CD4-positive, alpha-beta T cell treated with Interleukin-15 for 1 hour (primary cell): ENCODE measurements at regions not wholly inside any gene's neighbourhood (a gene's known extent, or its start where the extent isn't known, plus 50 kb on each side); places are given as distances from the start of the nearest gene placed in this dataset.

ENCODE experiments used
- DNase-seq: peaks from one replicate; pipeline ENCODE4 v3.0.0-alpha.2; 2020

DNA sequence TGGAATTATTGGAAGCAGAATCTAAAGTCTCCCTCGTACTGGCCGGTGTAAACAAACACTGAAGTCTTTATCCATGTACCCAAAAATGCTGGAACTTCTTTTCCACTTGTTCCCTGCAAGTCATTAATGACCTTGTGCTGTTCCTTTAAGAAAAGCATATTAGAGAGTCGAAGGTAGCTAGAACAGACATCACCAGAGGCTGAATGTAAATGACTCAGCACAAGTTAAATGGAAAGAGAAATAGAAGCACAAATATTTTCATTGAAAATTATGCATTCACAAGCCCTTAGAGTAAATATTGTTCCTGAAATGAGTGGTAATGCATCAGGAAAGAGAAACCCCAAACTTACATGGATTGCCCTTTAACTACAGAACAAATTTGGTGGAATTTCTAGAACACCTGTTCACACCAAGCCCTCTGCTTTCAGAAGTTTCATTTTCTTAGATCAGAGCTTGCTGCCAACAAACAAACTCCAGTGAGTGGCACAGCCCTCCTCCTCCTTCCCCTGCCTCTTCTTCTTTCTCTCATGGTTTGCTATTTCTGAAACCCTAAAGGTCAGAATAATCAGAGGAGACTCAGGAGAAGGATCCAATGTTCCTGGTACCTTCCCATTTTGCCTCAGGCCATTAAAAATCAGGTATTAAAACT lies 264.3 kb downstream of the TXNL1 start:
- DNase-seq, result no peak

- DNase-seq, result no peak
Observed at GRCh38 chr18:56373601-56374000, 264.8 kb downstream of the TXNL1 start.

DNA sequence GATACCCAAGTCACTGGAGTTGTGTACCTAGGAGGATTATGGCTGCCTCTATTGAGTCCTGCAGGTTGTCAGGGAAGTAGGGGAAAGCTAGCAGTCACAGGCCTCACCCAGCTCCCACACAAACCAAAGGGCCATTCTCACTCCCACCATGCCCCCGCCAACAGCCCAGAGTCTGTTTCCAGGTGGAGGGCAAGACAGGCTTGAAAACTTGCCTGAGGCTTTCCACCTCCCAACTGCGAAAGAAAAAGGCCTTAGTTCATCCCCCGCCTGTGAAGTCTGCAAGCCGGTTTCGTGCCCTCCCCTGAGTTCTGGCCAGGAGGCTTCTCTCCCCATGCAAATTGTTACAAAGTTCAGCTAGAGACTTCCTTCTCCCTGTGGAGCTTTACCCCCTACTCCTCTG lies 270.3 kb downstream of the TXNL1 start:
- DNase-seq, result no peak

DNA sequence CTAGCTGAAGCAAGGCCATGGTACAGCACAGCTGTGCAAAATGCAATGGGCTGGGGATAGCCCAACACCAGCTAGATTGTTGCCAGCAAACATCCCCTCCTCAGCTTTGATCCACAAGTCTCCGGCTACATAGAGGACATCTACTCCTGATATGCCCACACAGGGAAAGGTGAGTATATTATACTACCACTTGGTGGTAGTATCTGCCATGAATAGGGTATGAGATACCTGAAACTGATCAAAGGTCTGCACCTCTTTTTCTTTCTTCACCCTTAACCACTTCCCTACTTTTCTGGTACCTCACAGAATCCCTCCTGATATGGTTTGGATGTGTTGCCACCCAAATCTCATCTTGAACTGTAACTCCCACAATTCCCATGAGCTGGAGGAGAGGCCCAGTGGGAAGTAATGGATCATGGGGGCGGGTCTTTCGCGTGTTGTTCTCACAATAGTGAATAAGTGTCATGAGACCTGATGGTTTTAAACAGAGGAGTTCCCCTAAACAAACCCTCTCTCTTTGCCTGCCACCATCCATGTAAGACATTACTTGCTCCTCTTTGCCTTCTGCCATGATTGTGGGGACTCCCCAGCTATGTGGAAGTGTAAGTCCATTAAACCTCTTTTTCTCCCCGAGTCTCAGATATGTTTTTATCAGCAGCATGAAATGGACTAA lies 279.6 kb downstream of the TXNL1 start:
- DNase-seq, result no peak

DNA sequence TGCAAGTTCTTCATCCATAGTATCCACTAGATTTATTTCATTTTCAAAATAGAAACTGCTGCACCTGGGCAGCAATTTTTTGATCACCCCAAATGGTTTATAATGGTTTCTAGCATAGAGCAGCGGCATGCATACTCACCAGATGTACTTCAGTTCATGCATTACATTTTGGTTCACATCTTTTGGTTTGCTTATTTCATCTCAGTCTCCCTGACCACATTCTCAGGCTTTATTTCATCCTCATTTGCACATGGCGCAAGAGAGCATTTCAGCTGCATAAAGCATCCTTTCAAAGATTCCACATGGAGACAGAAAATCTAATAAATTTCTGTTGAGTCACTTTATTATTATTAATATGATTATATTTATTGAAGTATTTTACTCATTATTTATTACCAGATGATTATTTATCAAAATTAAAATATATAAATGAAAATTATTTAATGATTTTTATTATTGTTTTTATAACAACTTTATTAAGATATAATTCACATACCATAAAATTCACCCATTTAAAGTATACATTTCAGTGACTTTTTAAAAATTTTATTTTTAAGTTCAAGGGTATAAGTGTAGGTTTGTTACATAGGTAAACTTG lies 284.6 kb downstream of the TXNL1 start:
- no peak for DNase-seq

DNA sequence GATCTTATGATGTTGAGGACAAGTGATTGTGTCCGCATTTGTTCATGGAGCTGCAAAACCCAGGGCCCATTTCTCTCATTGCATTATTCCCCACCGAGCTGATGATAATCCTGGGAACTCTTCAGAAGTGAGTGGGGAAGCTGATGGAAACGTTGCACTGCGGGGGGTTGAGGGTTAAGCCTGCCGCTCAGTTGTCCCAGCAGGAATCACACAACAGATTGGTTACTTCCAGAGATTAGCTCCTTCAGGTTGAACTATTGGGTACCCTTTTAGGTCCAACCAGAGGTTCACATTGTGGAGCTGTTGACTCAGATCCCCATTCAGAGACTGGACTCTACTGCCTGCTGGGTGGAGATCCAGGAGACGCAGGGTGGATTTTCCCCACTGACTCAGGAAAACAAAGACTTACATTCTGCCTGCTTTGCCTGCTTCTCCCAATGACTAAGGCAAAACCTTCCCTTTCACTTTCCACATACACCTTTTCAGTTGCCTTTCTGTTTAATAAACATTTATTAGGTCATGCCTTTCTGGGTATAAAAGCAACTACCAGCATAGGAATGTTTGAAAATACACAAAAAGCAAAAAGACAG lies 286.4 kb downstream of the TXNL1 start:
- no peak for DNase-seq

GRCh38 chr18:56337507-56337906 lies 300.9 kb downstream of the TXNL1 start:
- DNase-seq, result no peak

DNA sequence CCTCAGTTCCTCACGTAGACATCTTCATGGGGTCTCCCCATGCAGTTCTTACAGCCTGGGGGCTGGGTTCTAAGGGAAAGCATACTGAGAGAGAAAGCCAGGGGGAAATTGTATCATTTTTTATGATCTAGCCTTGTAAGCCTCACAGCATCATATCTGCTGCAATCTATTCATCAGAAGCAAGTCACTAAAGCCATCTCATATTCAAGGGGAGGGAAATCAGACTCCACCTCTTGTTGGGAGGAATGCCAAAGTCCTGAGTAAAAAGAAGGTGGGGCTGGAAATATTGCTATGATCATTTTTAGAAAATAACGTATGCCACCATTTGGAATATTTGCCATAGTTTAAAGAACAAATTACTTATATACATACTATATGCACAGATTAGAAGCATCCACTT lies 304.6 kb downstream of the TXNL1 start:
- DNase-seq, result no peak

DNA sequence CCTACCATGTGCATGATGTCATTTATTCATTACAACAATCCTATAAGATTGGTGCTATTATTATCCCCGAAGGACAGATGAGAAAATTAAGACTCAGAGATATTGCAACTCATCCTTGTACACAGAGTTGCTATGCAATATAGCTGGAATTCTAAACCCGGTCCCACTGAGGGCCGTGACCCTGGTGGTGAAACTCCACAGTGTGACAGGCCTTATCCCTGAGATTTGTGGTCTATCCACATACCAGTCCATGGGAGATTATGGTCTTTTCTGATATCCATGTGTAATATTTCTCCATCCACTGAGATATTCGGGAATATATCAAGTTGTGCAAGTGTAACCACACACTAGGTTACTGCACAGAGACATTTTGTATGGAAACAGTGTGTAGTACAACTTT lies 305.2 kb downstream of the TXNL1 start:
- DNase-seq, result no peak

GRCh38 chr18:56332371-56332770 lies 306.0 kb downstream of the TXNL1 start:
- no peak for DNase-seq

GRCh38 chr18:56330366-56331110 lies 307.9 kb downstream of the TXNL1 start:
- DNase-seq, result no peak

GRCh38 chr18:56329536-56329935 lies 308.9 kb downstream of the TXNL1 start:
- DNase-seq, result no peak

DNA sequence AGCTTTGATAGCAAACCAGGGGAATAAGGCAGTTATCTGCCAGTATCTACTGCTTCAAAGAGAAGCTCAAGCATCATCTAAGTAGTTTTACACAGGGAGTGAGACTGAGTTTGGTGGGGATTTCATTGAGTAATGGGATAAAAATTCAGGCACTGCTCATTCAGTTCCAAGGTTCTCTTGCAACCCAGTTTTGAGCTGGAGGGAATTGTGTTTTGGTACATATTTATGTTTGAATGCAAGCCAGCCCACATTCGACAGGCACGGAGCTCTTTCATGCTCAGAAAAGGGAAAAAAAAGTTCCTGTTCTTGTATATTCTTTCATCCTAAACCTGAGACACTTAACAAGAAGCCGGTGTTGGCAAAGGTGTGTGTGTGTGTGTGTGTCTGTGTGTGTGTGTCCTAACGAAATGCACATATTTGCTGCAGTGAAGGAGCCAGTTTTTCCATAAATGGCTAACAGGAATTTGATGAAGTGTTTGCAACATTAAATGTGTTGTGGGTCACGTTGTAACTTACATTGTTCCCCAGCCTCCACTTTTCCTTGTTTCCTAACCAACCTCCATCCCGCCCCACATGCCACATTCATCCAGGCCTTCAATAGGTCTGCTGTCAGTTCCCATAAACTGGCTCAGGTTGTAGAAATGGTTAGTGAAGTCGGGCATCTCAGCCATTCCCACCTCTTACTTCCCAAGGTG lies 311.1 kb downstream of the TXNL1 start:
- no peak for DNase-seq

- no peak for DNase-seq
Observed at GRCh38 chr18:56326336-56327072, 311.9 kb downstream of the TXNL1 start.

GRCh38 chr18:56323673-56324072 lies 314.7 kb downstream of the TXNL1 start:
- no peak for DNase-seq

GRCh38 chr18:56322406-56322805 lies 316.0 kb downstream of the TXNL1 start:
- DNase-seq, result no peak

DNA sequence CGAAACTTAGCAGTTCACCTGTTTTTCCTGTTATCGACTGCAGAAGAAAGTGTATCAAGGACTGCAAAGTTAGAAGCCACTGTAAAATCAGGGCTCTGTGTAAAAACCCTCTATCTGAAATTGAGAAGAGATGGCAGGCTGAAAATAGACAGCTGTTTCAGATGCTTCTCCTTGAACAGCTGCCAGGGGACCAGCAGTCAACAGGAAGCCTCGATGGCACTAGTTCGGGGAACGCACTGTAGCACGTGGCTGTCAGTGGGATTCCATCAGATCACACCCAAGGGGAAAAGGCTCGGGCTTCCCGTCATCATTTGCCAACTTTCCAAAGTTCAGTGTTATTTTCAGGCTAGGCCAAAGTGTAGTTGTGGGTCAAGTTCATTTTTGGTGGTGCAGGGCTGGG lies 316.9 kb downstream of the TXNL1 start:
- DNase-seq, result no peak

DNA sequence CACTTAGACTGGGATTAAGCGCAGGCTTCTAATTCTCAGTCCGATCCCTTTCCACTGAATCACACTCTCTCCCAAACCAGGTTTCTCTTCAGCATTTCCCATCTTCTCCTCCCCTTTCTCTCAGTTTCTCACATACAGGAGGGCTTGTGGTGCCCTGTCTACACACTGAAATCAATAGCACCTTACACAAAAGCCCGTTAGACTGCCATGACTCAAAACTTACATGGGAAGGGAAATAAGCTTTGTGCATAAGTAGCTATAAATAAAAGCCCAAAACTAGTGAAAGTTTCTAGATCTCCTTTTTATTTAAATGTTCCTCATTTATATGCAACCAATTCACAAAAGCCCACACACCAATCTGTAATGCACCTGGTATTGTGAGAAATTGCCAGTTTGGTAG lies 318.4 kb downstream of the TXNL1 start:
- no peak for DNase-seq

- DNase-seq, result no peak
Observed at GRCh38 chr18:56316727-56317126, 321.7 kb downstream of the TXNL1 start.

- DNase-seq, result no peak
Observed at GRCh38 chr18:56315363-56315762, 323.0 kb downstream of the TXNL1 start.

DNA sequence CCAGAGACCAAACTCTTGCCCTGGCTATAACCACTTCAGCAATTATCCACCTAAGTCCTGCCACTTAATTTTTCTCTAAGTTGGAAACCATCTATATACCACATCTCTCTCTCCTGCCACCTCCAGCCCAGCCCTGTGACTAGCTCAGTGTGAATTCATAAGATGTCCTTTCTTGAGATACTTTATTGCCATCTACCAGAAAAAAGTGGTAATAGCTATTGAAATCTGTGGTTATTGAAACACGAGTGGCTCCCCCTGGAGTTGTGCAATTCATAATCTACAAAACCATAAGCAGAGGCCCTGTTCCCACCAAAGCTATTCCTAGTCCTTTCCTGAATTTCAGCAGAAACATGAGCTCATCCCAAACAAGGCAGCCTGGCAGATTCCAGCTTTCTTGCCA lies 324.0 kb downstream of the TXNL1 start:
- DNase-seq, result no peak
